GM18507 (cell line): ENCODE measurements at regions not wholly inside any gene's neighbourhood (a gene's known extent, or its start where the extent isn't known, plus 50 kb on each side); places are given as distances from the start of the nearest gene placed in this dataset.

ENCODE experiments used
- DNase-seq: peaks from one replicate; pipeline ENCODE4 v3.0.0; 2011; ENCODE audit warnings: low read depth; ENCODE audit not compliant: insufficient read length; ENCODE audit errors: extremely low spot score
- FAIRE-seq: peaks from 2 replicates; lab custom pipeline; 2011; peaks lifted over from hg19 to GRCh38; lab: Jason Lieb, UNC

- no peak for DNase-seq
- no peak for FAIRE-seq
Measured at GRCh38 chr18:78562531-78562961, 417.1 kb upstream of the SALL3 start.

GRCh38 chr18:78563110-78563509 is 416.5 kb upstream of the SALL3 start:
- FAIRE-seq (no peak), DNase-seq (no peak)

GRCh38 chr18:78564030-78564429 is 415.6 kb upstream of the SALL3 start:
- no peak for FAIRE-seq

GRCh38 chr18:78564518-78564917 is 415.1 kb upstream of the SALL3 start:
- no peak for DNase-seq
- no peak for FAIRE-seq

More at GRCh38 chr18:78564030-78564429, 415.6 kb upstream of the SALL3 start:
- DNase-seq = no peak

- no peak for DNase-seq
- no peak for FAIRE-seq
Measured at GRCh38 chr18:78565240-78565639, 414.4 kb upstream of the SALL3 start.

GRCh38 chr18:78566065-78566464 is 413.6 kb upstream of the SALL3 start:
- FAIRE-seq (no peak), DNase-seq (no peak)

- DNase-seq (no peak), FAIRE-seq (no peak)
Measured at GRCh38 chr18:78566720-78567119, 412.9 kb upstream of the SALL3 start.

GRCh38 chr18:78571063-78571785 is 408.4 kb upstream of the SALL3 start:
- DNase-seq = no peak
- FAIRE-seq = no peak

GRCh38 chr18:78571831-78572347 is 407.7 kb upstream of the SALL3 start:
- DNase-seq = no peak
- no peak for FAIRE-seq

- no peak for FAIRE-seq
- no peak for DNase-seq
Measured at GRCh38 chr18:78573773-78574172, 405.8 kb upstream of the SALL3 start.

GRCh38 chr18:78576967-78577366 is 402.7 kb upstream of the SALL3 start:
- DNase-seq (no peak), FAIRE-seq (no peak)

- no peak for DNase-seq
- FAIRE-seq = no peak
Measured at GRCh38 chr18:78579449-78579848, 400.2 kb upstream of the SALL3 start.

- FAIRE-seq = no peak
- DNase-seq = no peak
Measured at GRCh38 chr18:78579854-78580577, 399.6 kb upstream of the SALL3 start.

- FAIRE-seq = no peak
Measured at GRCh38 chr18:78580835-78581339, 398.7 kb upstream of the SALL3 start.

GRCh38 chr18:78582181-78582709 is 397.4 kb upstream of the SALL3 start:
- DNase-seq = no peak
- FAIRE-seq = no peak

More at GRCh38 chr18:78580835-78581339, 398.7 kb upstream of the SALL3 start:
- DNase-seq = no peak

- DNase-seq (no peak), FAIRE-seq (no peak)
Measured at GRCh38 chr18:78582898-78583738, 396.5 kb upstream of the SALL3 start.

- FAIRE-seq (no peak), DNase-seq (no peak)
Measured at GRCh38 chr18:78583739-78584458, 395.7 kb upstream of the SALL3 start.

GRCh38 chr18:78584459-78585022 is 395.1 kb upstream of the SALL3 start:
- DNase-seq = no peak
- no peak for FAIRE-seq

GRCh38 chr18:78586586-78586985 is 393.0 kb upstream of the SALL3 start:
- no peak for DNase-seq
- no peak for FAIRE-seq
